GM13976 (cell line): ENCODE measurements at regions not wholly inside any gene's neighbourhood (a gene's known extent, or its start where the extent isn't known, plus 50 kb on each side); places are given as distances from the start of the nearest gene placed in this dataset.

Experiments used
- DNase-seq: peaks from one replicate; pipeline ENCODE4 v3.0.0; 2012; ENCODE audit warnings: low spot score
- in situ Hi-C: fragments of 300-500 bp; cut with MboI; formaldehyde crosslinking; loops from one replicate; pipeline ENCODE4 v1.12.0; 2022; ENCODE audit warnings: low sequenced_read_pairs, mixed read lengths, inconsistent platforms; ENCODE audit not compliant: unreplicated experiment
- TF ChIP-seq, protein P1 (sequence below): IDR thresholded peaks from 2 replicates; pipeline ENCODE4 v1.5.1; 2012; ENCODE audit warnings: borderline replicate concordance, mild to moderate bottlenecking; ENCODE audit not compliant: insufficient read depth; ENCODE audit errors: extremely low read depth, missing control alignments, control extremely low read depth

DNA sequence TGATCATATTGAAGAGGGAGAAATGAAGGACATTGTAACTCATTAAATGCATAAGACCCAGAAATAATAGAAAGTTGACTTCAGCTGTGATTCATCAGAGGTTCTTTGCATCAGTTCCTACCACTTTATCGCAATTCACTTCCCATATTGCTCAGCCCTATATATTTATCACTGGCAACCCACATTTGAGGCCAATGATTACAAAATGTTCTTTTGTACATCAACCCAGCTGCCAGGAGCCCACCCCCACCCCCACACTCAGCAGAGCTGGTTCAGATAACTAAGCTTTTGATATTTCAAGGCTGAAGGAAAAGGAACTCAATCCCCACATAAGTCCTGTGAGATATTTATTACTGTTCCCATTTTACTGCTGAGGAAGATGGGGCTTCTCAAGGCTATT, 51.2 kb upstream of the TMPO start:
- in situ Hi-C loops: no loop called here
- no peak for DNase-seq
- TF ChIP-seq, protein P1, sequence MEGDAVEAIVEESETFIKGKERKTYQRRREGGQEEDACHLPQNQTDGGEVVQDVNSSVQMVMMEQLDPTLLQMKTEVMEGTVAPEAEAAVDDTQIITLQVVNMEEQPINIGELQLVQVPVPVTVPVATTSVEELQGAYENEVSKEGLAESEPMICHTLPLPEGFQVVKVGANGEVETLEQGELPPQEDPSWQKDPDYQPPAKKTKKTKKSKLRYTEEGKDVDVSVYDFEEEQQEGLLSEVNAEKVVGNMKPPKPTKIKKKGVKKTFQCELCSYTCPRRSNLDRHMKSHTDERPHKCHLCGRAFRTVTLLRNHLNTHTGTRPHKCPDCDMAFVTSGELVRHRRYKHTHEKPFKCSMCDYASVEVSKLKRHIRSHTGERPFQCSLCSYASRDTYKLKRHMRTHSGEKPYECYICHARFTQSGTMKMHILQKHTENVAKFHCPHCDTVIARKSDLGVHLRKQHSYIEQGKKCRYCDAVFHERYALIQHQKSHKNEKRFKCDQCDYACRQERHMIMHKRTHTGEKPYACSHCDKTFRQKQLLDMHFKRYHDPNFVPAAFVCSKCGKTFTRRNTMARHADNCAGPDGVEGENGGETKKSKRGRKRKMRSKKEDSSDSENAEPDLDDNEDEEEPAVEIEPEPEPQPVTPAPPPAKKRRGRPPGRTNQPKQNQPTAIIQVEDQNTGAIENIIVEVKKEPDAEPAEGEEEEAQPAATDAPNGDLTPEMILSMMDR: no peak

DNA sequence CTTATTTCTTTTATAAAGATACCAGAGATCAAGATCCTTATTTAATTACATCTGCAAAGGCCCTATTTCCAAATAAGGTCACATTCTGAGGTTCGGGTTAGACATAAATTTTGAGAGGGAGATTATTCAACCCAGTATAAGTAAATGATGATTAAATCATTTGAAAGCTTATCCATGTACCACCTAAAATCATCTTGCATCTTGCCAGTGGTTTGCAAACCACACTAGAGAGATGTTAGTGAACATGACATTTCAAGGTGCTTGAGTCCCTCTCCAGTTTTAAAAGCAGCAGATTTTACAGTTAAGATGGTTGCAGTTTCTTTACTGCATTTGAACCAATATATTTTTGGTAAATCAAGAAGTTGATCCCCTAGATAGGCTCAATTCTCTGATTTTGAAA, 49.9 kb upstream of the TMPO start:
- TF ChIP-seq, protein P1: no peak
- no peak for DNase-seq
- in situ Hi-C loops: no loop called here
